Stimulated activated CD4-positive, alpha-beta T cell treated with anti-CD3 and anti-CD28 coated beads, Interleukin-12 subunit alpha, Interleukin-12 subunit beta, amount 100 ng/mL, for 48 hours (primary cell): ENCODE measurements at regions not wholly inside any gene's neighbourhood (a gene's known extent, or its start where the extent isn't known, plus 50 kb on each side); places are given as distances from the start of the nearest gene placed in this dataset.
"Not testable (repeated sequence)": the region's sequence is repeated elsewhere in the genome, so short reads cannot be mapped to it uniquely, and the experiment has no call there.

Source experiments
- DNase-seq, 3 donors: peaks; one replicate each; pipeline ENCODE4 v3.0.0-alpha.2; 2020; ENCODE audit warnings: low read depth in 2 of 3, low spot score in 1 of 3

DNA sequence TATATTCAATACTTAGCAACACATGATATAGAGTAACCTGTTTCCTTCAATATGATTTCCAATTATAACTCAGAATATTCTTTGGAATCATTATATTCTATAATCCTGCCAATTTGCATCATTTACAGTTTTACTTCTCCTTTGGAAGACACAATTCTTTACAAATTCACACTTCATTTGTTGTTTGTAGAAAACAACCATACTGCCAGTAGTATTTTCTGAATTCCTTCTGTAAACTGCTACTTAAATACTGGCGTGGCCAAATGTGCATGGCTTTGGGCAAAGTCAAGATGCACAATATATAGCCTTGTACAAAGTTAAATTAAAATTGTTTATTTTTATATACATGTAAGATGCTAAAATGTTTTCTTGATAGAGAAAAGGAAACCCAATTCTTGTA lies 687.1 kb upstream of the NEGR1 start:
- DNase-seq: no peak

DNA sequence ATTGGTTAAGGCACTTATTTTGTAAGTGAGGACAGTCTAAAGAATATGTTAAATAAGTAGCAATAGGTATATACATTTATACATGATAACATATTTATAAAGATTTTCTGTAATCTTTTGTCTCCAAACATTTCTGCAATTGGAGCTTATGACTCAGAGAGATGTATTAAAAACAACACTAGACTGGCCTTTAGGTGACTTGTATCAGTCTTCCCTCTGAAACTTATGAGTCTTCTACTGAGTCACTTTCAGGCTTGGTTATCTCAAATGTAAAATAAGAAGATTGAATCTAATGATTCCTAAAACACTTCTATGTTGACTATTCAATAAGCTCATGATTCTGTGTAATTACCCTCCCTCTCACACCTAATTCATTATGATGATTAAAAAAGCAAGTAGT lies 672.6 kb upstream of the NEGR1 start:
- DNase-seq: no peak

- not testable (repeated sequence) for DNase-seq
Measured at GRCh38 chr1:72950900-72951299, 668.6 kb upstream of the NEGR1 start.

DNA sequence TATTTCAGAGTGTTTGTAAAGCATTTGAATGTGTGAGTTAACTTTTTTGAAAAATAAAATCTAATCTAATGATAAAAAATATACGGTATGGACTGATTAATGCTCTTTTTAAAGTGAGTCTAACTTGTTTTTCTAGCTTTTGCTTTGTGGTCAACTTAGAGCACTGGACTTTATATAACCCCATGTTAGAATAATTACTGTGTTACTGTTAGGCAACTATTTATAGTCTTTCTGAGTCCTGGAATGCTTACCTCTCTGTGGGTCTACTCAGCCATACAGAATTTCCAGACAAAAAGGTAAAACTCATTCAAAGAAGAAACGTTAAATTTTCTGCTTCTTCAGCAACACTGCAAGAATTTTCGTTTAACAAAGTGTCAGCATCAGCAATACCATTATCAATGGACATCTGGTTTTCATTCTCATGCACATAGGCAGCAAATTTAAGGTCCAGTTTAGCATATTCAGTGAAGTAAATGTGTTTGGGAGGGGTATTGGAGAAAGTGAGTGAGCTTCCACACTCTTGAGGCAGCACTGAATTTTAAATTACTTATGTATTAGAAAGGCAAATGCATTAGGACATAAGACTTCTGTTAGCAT lies 664.7 kb upstream of the NEGR1 start:
- no peak for DNase-seq

DNA sequence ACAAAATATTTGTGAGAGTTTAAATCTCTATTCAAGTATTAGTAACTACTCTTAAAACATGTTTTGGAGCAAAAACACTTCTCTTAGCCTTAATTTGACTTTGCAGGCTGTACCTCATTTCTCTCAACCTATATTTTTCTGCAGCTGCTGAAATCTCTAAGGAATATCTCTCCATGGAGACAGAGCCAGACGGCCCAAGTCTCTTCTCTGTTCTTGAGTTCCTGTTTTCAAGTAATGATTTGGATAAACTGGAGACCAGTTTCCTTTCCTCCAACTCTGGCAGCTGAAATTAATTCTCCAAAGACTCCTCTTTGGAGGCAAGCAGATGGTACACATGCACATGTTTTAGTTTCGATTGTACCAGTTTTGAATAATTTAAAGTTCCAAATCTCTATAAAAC lies 659.7 kb upstream of the NEGR1 start:
- DNase-seq: no peak

DNA sequence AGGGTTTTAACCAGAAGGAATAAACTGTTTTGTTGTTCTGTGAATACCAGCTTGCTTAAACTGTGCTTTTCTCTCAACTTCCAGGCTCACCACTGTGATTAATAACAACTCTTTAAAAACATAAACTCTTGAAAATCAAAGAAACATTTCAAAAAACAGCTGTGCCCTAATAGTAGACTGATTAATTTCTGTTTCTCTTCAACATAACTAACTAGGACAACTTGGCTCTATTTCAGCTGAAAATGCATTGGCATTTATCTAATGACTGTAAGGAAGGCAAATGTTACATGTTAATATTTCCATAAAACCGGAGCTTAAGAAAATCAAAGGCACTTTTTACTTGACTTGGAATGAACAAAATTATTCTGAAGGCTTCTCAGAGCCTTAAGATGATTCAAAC lies 656.1 kb upstream of the NEGR1 start:
- no peak for DNase-seq

DNA sequence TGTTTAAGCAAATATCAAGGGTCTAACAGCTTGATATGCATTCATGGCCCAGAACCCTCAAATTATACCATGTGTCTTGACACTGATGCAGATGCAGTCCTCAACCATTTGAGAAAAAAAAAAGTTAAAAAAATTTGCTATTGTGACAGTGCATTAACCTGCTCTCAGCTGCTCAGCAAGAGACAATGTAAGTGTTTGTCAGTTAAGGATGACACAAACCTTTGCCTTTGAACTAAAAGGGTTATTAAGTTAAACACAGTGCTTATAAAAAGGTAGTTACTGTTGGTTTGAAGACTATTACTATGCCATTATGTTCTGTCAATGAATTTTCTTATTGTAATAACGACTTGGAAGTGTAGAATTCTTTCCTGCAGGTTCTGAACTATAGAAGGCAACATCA lies 655.6 kb upstream of the NEGR1 start:
- no peak for DNase-seq

DNA sequence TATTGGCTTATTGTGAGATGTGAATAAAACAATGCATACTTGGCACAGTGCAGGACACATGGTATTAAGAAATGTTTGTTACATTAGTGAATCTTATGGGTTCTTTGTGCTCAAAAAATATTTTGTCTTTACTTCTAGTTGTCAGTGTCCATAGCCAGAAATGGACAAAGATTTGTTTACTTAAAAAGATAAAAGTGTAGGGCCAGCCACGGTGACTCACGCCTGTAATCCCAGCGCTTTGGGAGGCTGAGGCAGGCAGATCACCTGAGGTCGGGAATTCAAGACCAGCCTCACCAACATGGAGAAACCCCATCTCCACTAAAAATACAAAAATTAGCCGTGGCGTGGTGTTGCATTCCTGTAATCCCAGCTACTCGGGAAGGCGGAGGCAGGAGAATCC lies 654.6 kb upstream of the NEGR1 start:
- DNase-seq: no peak

DNA sequence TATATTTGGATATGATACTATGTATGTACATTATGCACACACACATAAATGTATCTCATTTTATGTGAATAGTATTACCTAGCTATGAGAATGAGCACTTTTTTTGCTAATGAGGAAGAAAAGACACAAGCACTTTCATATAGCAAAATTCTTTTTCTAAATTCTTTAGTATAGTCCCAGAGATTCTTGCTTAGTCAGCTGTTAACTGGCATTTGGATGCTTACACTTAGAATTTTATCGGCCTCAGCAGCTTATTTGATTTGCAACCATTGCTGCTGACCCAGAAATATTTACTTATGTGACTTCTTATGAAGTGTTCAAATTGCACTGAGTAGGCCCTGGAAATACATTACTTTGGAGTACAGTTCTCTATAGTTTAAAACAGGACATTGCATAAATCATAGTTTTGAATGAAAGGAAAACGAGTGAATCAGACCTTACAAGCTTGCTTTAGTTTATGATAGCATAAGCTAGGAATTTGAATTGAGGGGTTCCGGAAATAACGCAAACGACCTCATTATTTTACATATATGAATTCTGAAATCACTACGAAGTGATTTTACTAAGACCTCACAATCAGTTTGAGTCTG lies 653.9 kb upstream of the NEGR1 start:
- no peak for DNase-seq

- DNase-seq: no peak
Measured at GRCh38 chr1:72932025-72932424, 649.7 kb upstream of the NEGR1 start.

- no peak for DNase-seq
Measured at GRCh38 chr1:72930528-72930927, 648.2 kb upstream of the NEGR1 start.

GRCh38 chr1:72918940-72919339 lies 636.6 kb upstream of the NEGR1 start:
- no peak for DNase-seq

DNA sequence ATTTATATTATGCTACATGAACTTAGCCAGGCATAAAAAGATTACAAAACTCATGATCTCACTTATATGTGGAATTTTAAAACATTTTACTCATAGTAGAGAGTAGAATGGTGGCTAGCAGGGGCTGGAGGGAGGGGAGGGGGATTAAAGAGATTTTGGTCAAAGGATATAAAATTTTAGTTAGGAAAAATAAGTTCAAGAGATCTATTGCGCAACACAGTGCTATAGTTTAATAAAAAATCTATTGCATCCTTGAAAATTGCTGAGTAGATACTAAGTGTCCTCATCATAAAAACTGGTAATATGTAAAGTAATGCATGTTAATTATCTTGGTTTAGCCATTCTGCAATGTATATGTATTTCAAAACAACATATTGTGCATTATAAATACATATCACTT lies 635.6 kb upstream of the NEGR1 start:
- DNase-seq: no peak

- no peak for DNase-seq
Measured at GRCh38 chr1:72915581-72915980, 633.2 kb upstream of the NEGR1 start.

DNA sequence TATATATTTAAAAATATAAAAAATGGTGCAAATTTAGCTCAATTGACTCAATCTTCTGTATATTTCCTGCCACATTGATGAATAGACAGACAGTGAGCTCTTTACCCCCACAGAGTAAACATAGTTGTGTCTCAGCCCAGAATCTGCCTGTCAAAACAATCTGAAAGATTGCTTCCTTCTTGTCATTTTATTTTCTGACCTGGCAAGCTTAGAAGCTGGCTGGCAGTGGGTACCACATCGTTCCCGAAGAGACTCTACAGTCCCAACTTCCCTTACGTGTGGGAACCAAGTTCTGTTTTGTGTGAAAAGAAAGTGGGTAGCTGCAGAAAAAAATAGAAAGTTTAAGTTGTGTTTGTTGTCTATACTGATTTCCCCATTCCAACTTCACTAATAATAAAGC lies 629.3 kb upstream of the NEGR1 start:
- no peak for DNase-seq

- DNase-seq: no peak
Measured at GRCh38 chr1:72896256-72896655, 613.9 kb upstream of the NEGR1 start.

- no peak for DNase-seq
Measured at GRCh38 chr1:72892461-72892860, 610.1 kb upstream of the NEGR1 start.

DNA sequence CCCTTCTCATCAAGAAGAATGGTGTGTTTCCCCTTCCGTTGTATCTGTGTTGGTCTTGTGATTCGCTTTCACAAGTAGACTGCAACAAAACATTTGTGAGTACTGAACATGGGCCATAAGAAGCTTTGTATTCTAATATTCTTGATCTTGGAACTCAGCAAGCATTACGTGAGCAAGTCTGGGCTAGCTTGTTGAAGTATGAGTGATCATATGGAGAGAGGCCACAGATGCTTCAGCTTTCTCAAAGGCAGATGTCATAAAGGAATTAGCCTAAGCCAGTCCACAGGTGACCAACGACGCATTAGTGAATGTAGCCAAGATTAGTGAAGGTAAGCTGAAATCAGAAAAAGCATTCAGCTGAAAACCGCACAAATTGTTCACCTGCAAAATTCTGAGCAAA lies 609.6 kb upstream of the NEGR1 start:
- DNase-seq: no peak

GRCh38 chr1:72885841-72886240 lies 603.5 kb upstream of the NEGR1 start:
- no peak for DNase-seq

- no peak for DNase-seq
Measured at GRCh38 chr1:72885017-72885416, 602.7 kb upstream of the NEGR1 start.

DNA sequence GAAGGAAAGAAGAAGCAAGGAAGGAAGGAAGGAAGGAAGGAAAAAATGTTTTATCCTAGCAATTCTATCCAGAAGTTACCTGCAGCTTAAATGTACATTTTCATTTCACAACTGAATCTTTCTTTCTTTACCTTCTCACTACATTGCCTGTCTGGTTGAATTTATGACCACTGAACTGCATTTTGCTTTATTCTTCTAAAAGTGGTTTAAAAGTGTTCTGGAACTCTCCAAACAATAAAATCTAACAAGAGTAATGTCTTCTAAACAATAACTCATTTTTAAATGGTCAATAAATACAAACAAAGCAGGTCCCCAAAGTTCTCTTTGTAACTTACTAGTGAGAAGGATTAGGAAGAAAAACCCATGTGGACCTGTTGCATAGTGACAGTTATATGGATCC lies 587.5 kb upstream of the NEGR1 start:
- no peak for DNase-seq

DNA sequence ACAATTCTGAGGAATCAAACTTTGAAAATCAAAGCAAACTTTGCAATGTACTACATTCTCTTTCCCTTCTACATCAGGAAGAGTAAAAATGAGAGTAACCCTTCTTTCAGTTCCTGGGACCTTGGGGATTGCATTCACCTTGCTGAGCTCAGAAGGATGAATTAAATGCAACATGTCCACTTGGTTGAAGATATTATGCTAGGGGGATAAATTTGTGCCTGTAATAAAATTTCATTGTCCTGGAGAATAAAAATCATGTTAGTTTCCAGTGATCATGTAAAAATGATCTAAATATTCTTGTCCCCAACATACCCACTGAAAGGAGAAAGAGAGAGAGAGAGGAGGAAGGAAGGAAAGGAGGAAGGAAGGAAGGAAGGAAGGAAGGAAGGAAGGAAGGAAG lies 587.1 kb upstream of the NEGR1 start:
- DNase-seq: no peak

- no peak for DNase-seq
Measured at GRCh38 chr1:72851597-72851996, 569.3 kb upstream of the NEGR1 start.

GRCh38 chr1:72848997-72849396 lies 566.7 kb upstream of the NEGR1 start:
- DNase-seq: no peak
